Muscle of leg (tissue), 3 donors: ENCODE measurements at regions not wholly inside any gene's neighbourhood (a gene's known extent, or its start where the extent isn't known, plus 50 kb on each side); places are given as distances from the start of the nearest gene placed in this dataset.
"Not testable (repeated sequence)": the region's sequence is repeated elsewhere in the genome, so short reads cannot be mapped to it uniquely, and the experiment has no call there.

Source experiments
- DNase-seq: peaks from one replicate; pipeline ENCODE4 v3.0.0; 2013
- H3K27ac ChIP-seq: one replicate; pipeline ENCODE4 v1.5.1; 2013; ENCODE audit warnings: mild to moderate bottlenecking, low read length, control low read depth
- H3K27me3 ChIP-seq: one replicate; pipeline ENCODE4 v1.6.1; 2013; ENCODE audit warnings: low read length; ENCODE audit not compliant: control insufficient read depth, insufficient read depth
- H3K36me3 ChIP-seq: one replicate; pipeline ENCODE4 v1.6.1; 2013; ENCODE audit warnings: low read length; ENCODE audit not compliant: control insufficient read depth, insufficient read depth
- H3K4me1 ChIP-seq: one replicate; pipeline ENCODE4 v1.6.1; 2013; ENCODE audit warnings: low read length; ENCODE audit not compliant: control insufficient read depth, insufficient read depth
- H3K4me3 ChIP-seq: one replicate; pipeline ENCODE4 v1.5.1; 2013; ENCODE audit warnings: low read length, control low read depth
- H3K9me3 ChIP-seq: replicated peaks from 2 replicates; pipeline ENCODE4 v1.6.1; 2013; ENCODE audit warnings: low read depth, low read length; ENCODE audit not compliant: control insufficient read depth
- WGBS: methylation state at CpG from one replicate; pipeline ENCODE4 v1.1.5; 2013; ENCODE audit warnings: missing lambda C conversion rate; ENCODE audit not compliant: insufficient coverage; 5-methylcytosine and 5-hydroxymethylcytosine counted together

- DNase-seq: no peak
- Histone ChIP-seq H3K36me3 (no peaks in the 10 kb centered on the region), H3K27me3 (no peaks in the 10 kb centered on the region), H3K27ac (no peak overlapping the region), H3K4me1 (no peaks in the 10 kb centered on the region), H3K4me3 (no peak overlapping the region), H3K9me3 (no peaks in the 10 kb centered on the region)
- WGBS: no CpG with 5 or more reads among the region's 4 CpGs
These were observed 219.7 kb upstream of the FERD3L start for GRCh38 chr7:19364950-19365349.

GRCh38 chr7:19362099-19362498, 216.9 kb upstream of the FERD3L start:
- no peaks in the 10 kb centered on the region for H3K36me3 ChIP-seq
- H3K4me3 ChIP-seq: no peak overlapping the region
- no peaks in the 10 kb centered on the region for H3K27me3 ChIP-seq
- H3K4me1 ChIP-seq: no peaks in the 10 kb centered on the region
- H3K27ac ChIP-seq: no peak overlapping the region
- no CpG with 5 or more reads among the region's 2 CpGs for WGBS
- no peak for DNase-seq
- H3K9me3 ChIP-seq: no peaks in the 10 kb centered on the region

GRCh38 chr7:19353180-19353579, 208.0 kb upstream of the FERD3L start:
- no peaks in the 10 kb centered on the region for H3K27me3 ChIP-seq
- WGBS: no CpG with 5 or more reads among the region's 2 CpGs
- DNase-seq: no peak

GRCh38 chr7:19352305-19352695, 207.1 kb upstream of the FERD3L start:
- no peak for DNase-seq
- Histone ChIP-seq H3K36me3 (no peaks in the 10 kb centered on the region), H3K9me3 (no peaks in the 10 kb centered on the region), H3K27ac (no peak overlapping the region), H3K27me3 (no peaks in the 10 kb centered on the region), H3K4me3 (no peak overlapping the region), H3K4me1 (no peaks in the 10 kb centered on the region)
- WGBS: no CpG with 5 or more reads among the region's 1 CpG

More at GRCh38 chr7:19353180-19353579, 208.0 kb upstream of the FERD3L start:
- Histone ChIP-seq H3K9me3 (no peaks in the 10 kb centered on the region), H3K4me3 (no peak overlapping the region), H3K27ac (no peak overlapping the region), H3K36me3 (no peaks in the 10 kb centered on the region), H3K4me1 (no peaks in the 10 kb centered on the region)

- Histone ChIP-seq H3K4me1 (no peaks in the 10 kb centered on the region), H3K4me3 (no peak overlapping the region), H3K9me3 (no peaks in the 10 kb centered on the region), H3K27me3 (no peaks in the 10 kb centered on the region), H3K27ac (no peak overlapping the region), H3K36me3 (no peaks in the 10 kb centered on the region)
- no peak for DNase-seq
- no CpG with 5 or more reads among the region's 4 CpGs for WGBS
These were observed 206.4 kb upstream of the FERD3L start for GRCh38 chr7:19351341-19352304.

GRCh38 chr7:19339512-19339911, 194.3 kb upstream of the FERD3L start:
- H3K36me3 ChIP-seq: no peaks in the 10 kb centered on the region
- H3K27me3 ChIP-seq: no peaks in the 10 kb centered on the region
- no peaks in the 10 kb centered on the region for H3K4me1 ChIP-seq
- H3K4me3 ChIP-seq: no peak overlapping the region
- no peak overlapping the region for H3K27ac ChIP-seq
- DNase-seq: no peak
- 85% methylated on average over 11 of the region's 11 CpGs for WGBS
- H3K9me3 ChIP-seq: peaks cover 7% of the 10 kb centered on the region

GRCh38 chr7:19338512-19338911, 193.3 kb upstream of the FERD3L start:
- no CpG with 5 or more reads among the region's 3 CpGs for WGBS
- H3K4me1 ChIP-seq, DNase-seq, H3K4me3 ChIP-seq, H3K9me3 ChIP-seq, H3K27ac ChIP-seq, H3K27me3 ChIP-seq, H3K36me3 ChIP-seq: not testable (repeated sequence)

GRCh38 chr7:19336836-19337383, 191.7 kb upstream of the FERD3L start:
- H3K27ac ChIP-seq: no peak overlapping the region
- H3K4me1 ChIP-seq: no peaks in the 10 kb centered on the region
- no peak overlapping the region for H3K4me3 ChIP-seq
- H3K36me3 ChIP-seq: no peaks in the 10 kb centered on the region
- no peak for DNase-seq
- no CpG with 5 or more reads among the region's 2 CpGs for whole genome bisulfite sequencing
- no peaks in the 10 kb centered on the region for H3K27me3 ChIP-seq
- peaks cover 7% of the 10 kb centered on the region for H3K9me3 ChIP-seq

- Histone ChIP-seq H3K4me3 (no peak overlapping the region), H3K9me3 (no peaks in the 10 kb centered on the region), H3K27ac (no peak overlapping the region), H3K36me3 (no peaks in the 10 kb centered on the region), H3K27me3 (no peaks in the 10 kb centered on the region), H3K4me1 (no peaks in the 10 kb centered on the region)
- no CpG with 5 or more reads among the region's 2 CpGs for WGBS
- no peak for DNase-seq
These were observed 188.5 kb upstream of the FERD3L start for GRCh38 chr7:19333706-19334105.

GRCh38 chr7:19327018-19327417, 181.8 kb upstream of the FERD3L start:
- Histone ChIP-seq H3K27me3 (no peaks in the 10 kb centered on the region), H3K36me3 (no peaks in the 10 kb centered on the region), H3K4me1 (no peaks in the 10 kb centered on the region), H3K4me3 (no peak overlapping the region), H3K27ac (no peak overlapping the region), H3K9me3 (no peaks in the 10 kb centered on the region)
- DNase-seq: peak; percentile 79
